ENCODE measurements at regions not wholly inside any gene's neighbourhood (a gene's known extent, or its start where the extent isn't known, plus 50 kb on each side); places are given as distances from the start of the nearest gene placed in this dataset.

- TF ChIP-seq EZH2 (IDR thresholded peaks at IDR 0.05; ENCODE audit: low read depth, unreplicated experiment) (no peak), REST (IDR thresholded peaks at IDR 0.05; ENCODE audit: unreplicated experiment) (no peak)
Measured at GRCh38 chr3:16673530-16673929, 68.3 kb upstream of the DAZL start (continued).

- DNase-seq (ENCODE audit: low spot score) (peak; percentile 45), ATAC-seq (no peak)
- Histone ChIP-seq H3K4me3 (no peak overlapping the region), H4K20me1 (replicated peaks; ENCODE audit: insufficient read depth) (no peaks in the 10 kb centered on the region), H3K9me2 (ENCODE audit: insufficient read depth) (no peaks in the 10 kb centered on the region), H3F3A (replicated peaks; ENCODE audit: low read depth) (no peaks in the 10 kb centered on the region), H2AFZ (no peak overlapping the region), H3K79me2 (replicated peaks; ENCODE audit: insufficient read depth) (peaks cover 14% of the 10 kb centered on the region), H3K36me3 (ENCODE audit: insufficient read depth) (peaks cover 36% of the 10 kb centered on the region), H3K4me2 (no peak overlapping the region), H3K27ac (ENCODE audit: low read depth) (no peak overlapping the region), H3K4me1 (ENCODE audit: insufficient read depth) (peaks cover 23% of the 10 kb centered on the region), H3K27me3 (ENCODE audit: insufficient read depth) (no peaks in the 10 kb centered on the region)
- no peak overlapping the region for H3K27ac Mint-ChIP-seq
- H3K27me3 Mint-ChIP-seq (ENCODE audit: insufficient read depth, low read depth, poor library complexity) = no peaks in the 10 kb centered on the region
- peaks cover 57% of the 10 kb centered on the region for H3K9me3 Mint-ChIP-seq
- H3K4me3 Mint-ChIP-seq = no peak overlapping the region
- peaks cover 59% of the 10 kb centered on the region for H3K36me3 Mint-ChIP-seq (ENCODE audit: low read depth)
- H3K4me1 Mint-ChIP-seq = peaks cover 21% of the 10 kb centered on the region
- TF ChIP-seq STAT1 (IDR thresholded peaks at IDR 0.05; ENCODE audit: unreplicated experiment) (no peak), EZH2 (IDR thresholded peaks at IDR 0.05; ENCODE audit: low read depth, unreplicated experiment) (no peak), ETS1 (IDR thresholded peaks at IDR 0.05) (no peak), ZNF462 (CRISPR knock-in tag; IDR thresholded peaks at IDR 0.05) (no peak), JUNB (IDR thresholded peaks at IDR 0.05; ENCODE audit: unreplicated experiment) (no peak), REST (IDR thresholded peaks at IDR 0.05; ENCODE audit: unreplicated experiment) (no peak), ZNF331 (CRISPR knock-in tag; IDR thresholded peaks at IDR 0.05; ENCODE audit: low read depth) (no peak), CTCF (conservative IDR thresholded peaks at IDR 0.05; ENCODE audit: low read depth in 2 of 2) (no peak)
Measured at GRCh38 chr3:16675805-16676204, 70.6 kb upstream of the DAZL start.

All from GM23338 (cell line).